Rectal smooth muscle tissue (tissue), 1 donor: ENCODE measurements at regions not wholly inside any gene's neighbourhood (a gene's known extent, or its start where the extent isn't known, plus 50 kb on each side); places are given as distances from the start of the nearest gene placed in this dataset.
"Not testable (repeated sequence)": the region's sequence is repeated elsewhere in the genome, so short reads cannot be mapped to it uniquely, and the experiment has no call there.

ENCODE experiments used
- H3K27ac ChIP-seq: one replicate; pipeline ENCODE4 v1.7.0; 2013; ENCODE audit warnings: low read depth, low read length, inconsistent platforms
- H3K27me3 ChIP-seq: one replicate; pipeline ENCODE4 v1.7.0; 2013; ENCODE audit warnings: low read length; ENCODE audit not compliant: control insufficient read depth, insufficient read depth
- H3K36me3 ChIP-seq: one replicate; pipeline ENCODE4 v1.7.0; 2013; ENCODE audit warnings: low read length; ENCODE audit not compliant: control insufficient read depth, insufficient read depth
- H3K4me1 ChIP-seq: one replicate; pipeline ENCODE4 v1.7.0; 2013; ENCODE audit warnings: low read length; ENCODE audit not compliant: control insufficient read depth, insufficient read depth
- H3K4me3 ChIP-seq: one replicate; pipeline ENCODE4 v1.7.0; 2013; ENCODE audit warnings: low read length
- H3K9ac ChIP-seq: one replicate; pipeline ENCODE4 v1.7.0; 2013; ENCODE audit warnings: low read length

DNA sequence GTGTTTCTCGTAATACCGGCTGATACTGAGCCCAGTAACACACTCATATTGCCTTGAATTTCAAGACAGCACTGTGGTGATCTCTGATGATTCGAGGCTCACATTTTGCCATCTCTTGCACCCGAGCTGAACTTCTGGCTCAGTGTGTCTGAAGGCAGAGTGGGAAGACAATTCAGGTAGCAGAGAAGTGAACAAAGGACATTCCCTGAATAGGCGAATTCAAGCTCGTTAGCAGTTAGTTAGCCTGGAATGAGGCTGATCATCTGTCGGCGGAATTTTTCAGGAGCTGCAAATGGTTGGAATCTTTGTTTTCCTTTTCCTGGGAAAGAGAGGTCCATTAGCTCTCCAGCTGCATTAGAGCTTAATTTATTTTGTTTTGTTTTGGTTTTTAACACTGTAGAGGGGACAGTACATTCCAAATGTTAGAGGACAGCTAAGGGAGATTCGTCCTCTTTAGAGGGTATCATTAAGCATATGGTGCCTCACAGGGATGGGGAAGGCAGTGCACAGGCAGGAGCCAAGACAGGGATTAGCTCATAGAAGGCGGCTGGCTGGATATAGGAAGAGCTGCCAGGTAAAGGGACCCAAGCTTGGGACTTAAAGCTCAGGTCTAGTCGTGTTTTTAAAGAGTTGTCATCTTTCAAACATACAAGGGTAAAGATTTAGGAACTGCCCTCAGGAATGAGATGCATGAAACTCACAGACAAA lies 119.7 kb upstream of the DLG1 start:
- Histone ChIP-seq H3K36me3 (no peaks in the 10 kb centered on the region), H3K27ac (no peak overlapping the region), H3K9ac (no peak overlapping the region), H3K4me3 (no peak overlapping the region), H3K4me1 (no peaks in the 10 kb centered on the region), H3K27me3 (no peaks in the 10 kb centered on the region)

- Histone ChIP-seq H3K9ac (no peak overlapping the region), H3K27me3 (no peaks in the 10 kb centered on the region), H3K4me1 (no peaks in the 10 kb centered on the region), H3K27ac (no peak overlapping the region), H3K4me3 (no peak overlapping the region), H3K36me3 (no peaks in the 10 kb centered on the region)
These were observed 119.0 kb upstream of the DLG1 start for GRCh38 chr3:197417441-197417840.

GRCh38 chr3:197411899-197412298 lies 113.5 kb upstream of the DLG1 start:
- H3K27ac ChIP-seq, H3K4me3 ChIP-seq, H3K36me3 ChIP-seq, H3K9ac ChIP-seq, H3K27me3 ChIP-seq, H3K4me1 ChIP-seq: not testable (repeated sequence)

- H3K4me1 ChIP-seq, H3K36me3 ChIP-seq, H3K4me3 ChIP-seq, H3K27me3 ChIP-seq, H3K9ac ChIP-seq, H3K27ac ChIP-seq: not testable (repeated sequence)
These were observed 111.8 kb upstream of the DLG1 start for GRCh38 chr3:197410170-197410569.

DNA sequence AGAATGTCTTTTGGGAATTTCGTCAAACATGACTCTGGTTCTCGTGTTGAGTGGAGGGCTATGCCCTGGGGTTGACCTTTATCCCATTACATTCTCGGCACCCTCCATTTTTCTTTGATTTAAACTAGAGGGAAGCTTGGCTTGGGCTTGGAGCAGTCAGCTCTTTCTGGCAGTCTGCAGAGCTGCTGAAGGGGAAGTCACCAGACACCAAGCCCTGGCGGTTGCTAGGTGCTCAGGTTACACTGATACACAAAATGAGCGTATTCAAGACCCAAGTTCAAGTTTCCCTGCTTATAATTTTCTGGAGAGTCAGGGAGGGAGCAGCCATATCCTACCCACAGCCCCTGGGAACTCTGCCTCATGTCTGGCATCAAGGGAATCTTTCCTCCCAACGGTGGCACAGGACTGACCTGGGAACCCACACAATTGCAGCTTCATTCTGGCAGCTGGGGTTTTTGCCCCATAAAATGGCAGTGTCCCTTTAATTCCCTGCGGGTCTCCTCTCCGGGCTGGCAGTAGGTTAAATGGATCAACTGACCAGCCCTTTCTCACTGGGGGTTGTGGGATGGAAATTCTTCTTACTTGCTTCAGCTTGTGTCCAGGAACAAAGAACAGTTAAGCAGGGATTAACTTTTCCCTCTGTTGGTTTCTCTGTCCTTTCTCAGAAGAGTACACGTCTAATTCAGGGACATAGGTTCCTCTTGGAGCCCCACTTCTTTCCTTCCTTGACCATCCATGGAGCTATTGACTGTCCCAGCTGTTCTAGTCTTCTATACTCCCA lies 110.0 kb upstream of the DLG1 start:
- Histone ChIP-seq H3K9ac (no peak overlapping the region), H3K27ac (no peak overlapping the region), H3K36me3 (no peaks in the 10 kb centered on the region), H3K4me3 (no peak overlapping the region), H3K27me3 (no peaks in the 10 kb centered on the region), H3K4me1 (no peaks in the 10 kb centered on the region)

- no peaks in the 10 kb centered on the region for H3K36me3 ChIP-seq
- no peak overlapping the region for H3K27ac ChIP-seq
- H3K9ac ChIP-seq, result no peak overlapping the region
- H3K4me3 ChIP-seq, result no peak overlapping the region
- no peaks in the 10 kb centered on the region for H3K4me1 ChIP-seq
- H3K27me3 ChIP-seq, result no peaks in the 10 kb centered on the region
These were observed 109.1 kb upstream of the DLG1 start for GRCh38 chr3:197407526-197407925.

- Histone ChIP-seq H3K4me1 (no peaks in the 10 kb centered on the region), H3K27me3 (no peaks in the 10 kb centered on the region), H3K27ac (no peak overlapping the region), H3K9ac (no peak overlapping the region), H3K4me3 (no peak overlapping the region), H3K36me3 (no peaks in the 10 kb centered on the region)
These were observed 108.6 kb upstream of the DLG1 start for GRCh38 chr3:197407053-197407452.

GRCh38 chr3:197406266-197406665 lies 107.9 kb upstream of the DLG1 start:
- Histone ChIP-seq H3K4me1 (no peaks in the 10 kb centered on the region), H3K27me3 (no peaks in the 10 kb centered on the region), H3K9ac (no peak overlapping the region), H3K36me3 (no peaks in the 10 kb centered on the region), H3K4me3 (no peak overlapping the region), H3K27ac (no peak overlapping the region)

- no peaks in the 10 kb centered on the region for H3K27me3 ChIP-seq
- no peak overlapping the region for H3K27ac ChIP-seq
- no peak overlapping the region for H3K9ac ChIP-seq
- no peak overlapping the region for H3K4me3 ChIP-seq
- no peaks in the 10 kb centered on the region for H3K36me3 ChIP-seq
- H3K4me1 ChIP-seq, result no peaks in the 10 kb centered on the region
These were observed 106.3 kb upstream of the DLG1 start for GRCh38 chr3:197404754-197405153.

DNA sequence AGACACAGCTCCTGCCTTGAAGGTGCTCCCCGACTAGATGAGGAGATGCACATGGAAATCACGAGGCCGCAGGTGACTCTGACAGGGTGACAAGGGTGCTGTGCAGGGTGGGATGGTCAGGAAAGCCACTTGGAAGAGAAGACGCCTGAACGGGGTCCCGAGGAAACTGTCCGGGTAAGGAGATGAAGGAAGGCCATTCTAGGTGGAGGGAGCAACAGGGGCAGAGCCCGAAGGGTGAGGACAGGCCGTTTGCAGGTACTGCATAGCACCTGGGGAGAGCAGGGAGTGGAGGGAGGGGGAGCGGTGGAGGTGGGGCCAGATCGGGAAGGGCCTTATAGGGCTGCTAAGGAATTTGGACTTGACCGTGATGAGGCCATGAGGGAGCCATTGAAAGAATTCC lies 105.6 kb upstream of the DLG1 start:
- H3K36me3 ChIP-seq, result no peaks in the 10 kb centered on the region
- no peak overlapping the region for H3K27ac ChIP-seq
- no peaks in the 10 kb centered on the region for H3K4me1 ChIP-seq
- H3K9ac ChIP-seq, result no peak overlapping the region
- no peak overlapping the region for H3K4me3 ChIP-seq
- no peaks in the 10 kb centered on the region for H3K27me3 ChIP-seq

- not testable (repeated sequence) for H3K27ac ChIP-seq, H3K27me3 ChIP-seq, H3K4me1 ChIP-seq, H3K4me3 ChIP-seq, H3K9ac ChIP-seq, H3K36me3 ChIP-seq
These were observed 104.0 kb upstream of the DLG1 start for GRCh38 chr3:197402401-197402800.

DNA sequence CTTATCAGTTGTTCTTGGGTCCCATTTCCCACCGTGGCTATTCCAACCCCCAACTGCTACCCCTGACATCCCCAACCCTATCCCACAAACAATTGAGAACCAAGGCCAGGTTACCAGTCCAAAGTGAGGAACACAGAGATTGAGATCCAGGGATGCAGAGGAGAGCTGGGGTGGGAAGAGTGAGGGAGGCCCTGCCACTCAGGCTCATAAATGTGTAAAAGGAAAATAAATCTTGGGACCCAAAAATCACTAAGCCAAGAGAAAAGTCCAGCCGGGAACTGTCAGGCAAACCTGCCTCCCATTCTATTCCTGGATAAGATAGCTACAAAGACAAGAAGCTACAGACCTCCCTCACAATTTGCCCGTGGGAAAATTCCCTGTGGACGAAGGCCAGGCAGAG lies 101.1 kb upstream of the DLG1 start:
- no peak overlapping the region for H3K27ac ChIP-seq

More for the DNA sequence above, 101.1 kb upstream of the DLG1 start:
- Histone ChIP-seq H3K4me3 (no peak overlapping the region), H3K27me3 (no peaks in the 10 kb centered on the region), H3K36me3 (no peaks in the 10 kb centered on the region), H3K9ac (no peak overlapping the region), H3K4me1 (no peaks in the 10 kb centered on the region)
